HG03045 (cell line): ENCODE measurements at regions not wholly inside any gene's neighbourhood (a gene's known extent, or its start where the extent isn't known, plus 50 kb on each side); places are given as distances from the start of the nearest gene placed in this dataset.
A peak's percentile ranks its signal among the peaks of the same experiment; 100 is the strongest.
"Not testable (repeated sequence)": the region's sequence is repeated elsewhere in the genome, so short reads cannot be mapped to it uniquely, and the experiment has no call there.

Source experiments
- ATAC-seq: cut with Tn5 transposase; IDR thresholded peaks from one replicate; pipeline ENCODE4 v1.9.1; 2021; ENCODE audit warnings: mild to moderate bottlenecking, moderate library complexity; ENCODE audit not compliant: unreplicated experiment

- ATAC-seq, result no peak
These were observed 2343.1 kb downstream of the PCDH7 start for GRCh38 chr4:33063241-33063640.

GRCh38 chr4:33064238-33064637, 2344.1 kb downstream of the PCDH7 start:
- no peak for ATAC-seq

DNA sequence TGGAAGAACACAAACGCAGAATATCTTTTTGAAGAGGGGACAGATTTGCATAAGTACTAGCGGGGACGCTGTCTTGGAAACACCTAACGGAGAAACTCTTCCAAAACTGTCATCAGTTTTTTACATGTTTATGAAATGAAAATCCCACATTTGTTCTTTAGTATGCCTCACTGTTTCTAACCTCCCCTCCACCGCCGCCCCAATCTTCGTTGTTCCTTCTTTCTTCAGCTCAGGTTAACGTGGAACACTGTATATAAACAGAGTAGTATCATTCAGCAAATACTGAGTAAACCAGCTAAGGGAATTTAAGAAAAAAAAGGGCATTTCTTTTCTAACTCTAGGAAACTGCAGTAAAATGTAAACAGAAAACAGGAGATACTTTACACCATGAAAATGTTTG, 2345.6 kb downstream of the PCDH7 start:
- ATAC-seq, result no peak

DNA sequence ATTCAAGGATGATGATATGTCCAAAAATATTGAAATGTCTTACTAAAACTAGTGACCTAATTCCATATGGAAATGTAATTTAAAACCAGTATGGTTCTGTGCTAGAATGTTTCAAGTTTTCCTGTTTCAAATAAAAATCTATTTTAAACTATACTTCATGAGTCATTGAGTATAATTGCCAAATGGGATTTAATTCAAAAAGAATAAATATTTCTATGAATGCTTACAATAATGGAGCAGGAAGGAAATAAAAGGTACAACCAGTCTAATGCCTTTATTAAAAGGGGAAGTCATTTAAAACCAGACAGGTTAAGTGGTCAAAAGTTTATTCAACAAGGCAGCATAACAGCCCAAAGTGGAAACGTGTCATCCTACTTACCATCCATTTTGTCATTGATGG, 2347.1 kb downstream of the PCDH7 start:
- ATAC-seq, result no peak

DNA sequence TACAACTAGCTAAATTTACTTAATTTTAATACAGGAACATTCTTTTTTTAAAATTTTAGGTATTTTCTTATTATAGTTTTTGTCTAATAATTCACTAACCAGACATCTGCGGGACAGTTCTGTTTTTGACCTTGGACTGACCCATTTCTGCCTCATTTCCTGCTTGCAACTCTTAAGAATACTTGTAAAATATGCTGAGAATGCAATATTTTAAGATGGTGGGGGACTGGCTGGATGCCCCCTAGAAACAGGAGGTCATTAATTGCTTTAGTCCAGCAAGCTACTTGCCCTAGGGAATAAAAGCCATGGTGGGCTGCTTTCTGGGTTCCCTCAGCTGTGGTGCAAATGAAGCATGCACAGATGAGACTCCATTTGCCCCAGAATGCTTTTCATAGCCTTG, 2348.4 kb downstream of the PCDH7 start:
- ATAC-seq, result no peak

DNA sequence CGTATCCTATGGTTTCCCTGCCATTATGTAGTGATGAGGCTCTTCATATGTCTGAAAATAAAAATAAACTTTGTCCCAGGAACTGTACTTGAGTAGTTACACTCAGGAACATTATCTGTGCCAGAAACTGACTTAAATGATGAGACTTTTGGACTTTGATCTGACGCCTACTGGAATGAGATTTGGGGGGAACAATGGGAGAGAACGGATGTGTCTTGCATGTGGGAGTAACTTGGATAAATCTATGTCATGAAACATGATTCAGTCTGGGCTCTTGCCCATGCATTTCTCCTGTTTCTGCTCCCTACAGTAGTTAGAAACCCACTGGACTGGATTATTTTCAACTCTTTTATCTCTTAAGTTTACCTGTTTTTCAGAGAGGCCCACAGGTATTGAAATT, 2351.4 kb downstream of the PCDH7 start:
- ATAC-seq, result no peak

DNA sequence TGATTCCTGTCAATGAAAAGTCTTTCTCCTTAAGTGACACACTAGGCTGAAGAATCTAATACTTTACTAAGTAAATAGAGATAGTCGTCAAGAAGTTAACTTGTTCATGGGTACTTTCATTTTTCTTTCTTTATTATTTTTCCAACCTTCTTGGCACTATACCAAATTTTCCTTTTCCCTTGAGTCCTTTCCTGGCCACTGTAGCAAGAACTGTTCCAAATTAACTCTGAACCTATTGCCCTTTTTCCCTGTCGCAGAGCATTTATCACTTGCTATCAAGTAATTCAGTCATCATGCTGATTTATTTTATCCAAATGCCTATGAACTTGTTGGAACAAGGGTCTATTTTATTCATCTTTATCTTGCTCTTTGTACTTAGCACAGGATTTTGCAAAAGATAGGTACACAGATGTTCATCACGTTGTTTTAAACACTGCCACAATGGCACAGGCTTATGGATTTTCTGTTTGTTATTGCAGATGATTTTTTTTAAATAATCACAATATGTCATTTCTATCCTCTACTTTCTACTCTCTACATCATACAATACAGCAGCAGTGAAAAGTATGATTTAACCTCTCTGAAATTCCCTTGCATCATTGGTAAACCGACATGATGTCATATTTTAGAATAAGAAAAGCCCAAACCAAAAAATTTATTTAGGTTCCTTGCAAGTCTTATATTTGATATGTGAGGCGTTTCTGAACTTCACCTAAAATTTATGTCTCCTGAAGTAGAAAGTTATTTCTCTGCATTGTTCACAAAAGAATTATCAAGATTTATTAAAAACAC, 2352.3 kb downstream of the PCDH7 start:
- no peak for ATAC-seq

DNA sequence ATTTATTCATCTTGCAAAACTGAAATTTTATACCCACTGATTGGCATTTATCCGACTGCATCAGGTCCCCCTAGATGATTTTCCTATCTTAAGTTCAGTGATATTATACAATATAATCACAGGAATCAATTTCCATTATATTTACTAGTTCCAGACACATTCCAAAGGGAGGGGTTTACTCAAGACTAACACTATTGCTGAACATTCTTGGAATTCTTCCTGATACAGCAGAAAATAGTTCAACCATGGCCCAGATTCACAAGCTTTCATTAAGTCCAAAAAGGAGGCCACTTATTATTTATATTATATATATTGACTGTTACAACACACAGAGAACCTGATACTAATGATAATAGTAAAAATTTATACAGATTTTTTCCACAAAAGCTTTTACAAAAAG, 2353.6 kb downstream of the PCDH7 start:
- no peak for ATAC-seq

DNA sequence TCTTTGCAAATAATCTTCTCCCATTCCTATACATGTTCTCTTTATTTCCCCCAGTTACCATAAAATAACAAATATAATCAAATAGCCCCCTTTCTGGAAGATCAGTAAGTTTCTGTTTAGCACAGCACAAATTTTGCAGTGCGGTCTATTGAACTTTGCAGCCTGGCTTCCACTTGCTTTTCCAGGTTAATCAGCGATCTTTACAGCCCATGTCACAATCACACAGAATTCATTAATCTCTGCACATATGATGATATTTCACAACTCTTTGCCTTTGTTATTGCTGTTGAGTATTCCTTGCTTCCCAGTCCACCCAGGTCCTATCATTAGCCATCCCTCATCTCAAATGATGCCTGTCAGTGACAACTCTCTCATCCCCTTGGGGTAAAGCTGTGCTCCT, 2358.0 kb downstream of the PCDH7 start:
- no peak for ATAC-seq

DNA sequence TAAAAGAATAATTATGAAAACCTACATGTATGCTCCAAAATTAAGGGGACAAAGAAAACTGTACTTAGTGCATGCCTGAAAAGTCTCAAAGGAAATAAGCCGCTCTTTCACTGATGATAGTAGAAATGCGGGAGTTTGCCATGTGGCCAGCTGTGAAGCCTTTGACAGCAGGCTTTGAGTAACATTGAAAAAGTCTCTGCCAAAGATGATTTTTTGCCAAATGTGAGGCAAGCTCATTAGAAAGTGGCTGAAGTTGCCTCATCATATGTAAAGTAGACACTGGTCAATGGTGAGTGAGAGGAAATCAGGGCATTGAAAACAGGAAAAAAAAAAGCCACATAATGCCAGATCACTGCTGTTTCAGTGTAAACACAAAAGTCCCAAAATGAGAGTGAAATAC, 2360.1 kb downstream of the PCDH7 start:
- ATAC-seq, result no peak

DNA sequence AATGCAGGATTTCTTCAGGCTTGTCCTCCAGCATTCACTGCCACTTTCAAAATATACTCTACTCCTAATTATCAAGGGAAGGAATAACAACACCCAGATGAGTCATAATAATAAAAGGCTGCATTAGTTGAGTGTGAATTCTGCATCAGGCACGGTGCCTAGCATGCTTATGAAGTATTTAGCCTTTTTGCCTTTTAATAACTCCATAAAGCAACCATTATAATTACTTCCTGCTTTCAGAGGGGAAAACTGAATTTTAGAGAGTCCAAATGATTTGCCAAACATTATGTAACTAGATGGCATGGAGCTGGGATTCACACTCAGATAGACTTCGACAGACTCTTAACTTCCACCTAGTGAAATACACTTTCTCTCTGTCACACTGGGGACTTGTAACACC, 2365.5 kb downstream of the PCDH7 start:
- no peak for ATAC-seq

DNA sequence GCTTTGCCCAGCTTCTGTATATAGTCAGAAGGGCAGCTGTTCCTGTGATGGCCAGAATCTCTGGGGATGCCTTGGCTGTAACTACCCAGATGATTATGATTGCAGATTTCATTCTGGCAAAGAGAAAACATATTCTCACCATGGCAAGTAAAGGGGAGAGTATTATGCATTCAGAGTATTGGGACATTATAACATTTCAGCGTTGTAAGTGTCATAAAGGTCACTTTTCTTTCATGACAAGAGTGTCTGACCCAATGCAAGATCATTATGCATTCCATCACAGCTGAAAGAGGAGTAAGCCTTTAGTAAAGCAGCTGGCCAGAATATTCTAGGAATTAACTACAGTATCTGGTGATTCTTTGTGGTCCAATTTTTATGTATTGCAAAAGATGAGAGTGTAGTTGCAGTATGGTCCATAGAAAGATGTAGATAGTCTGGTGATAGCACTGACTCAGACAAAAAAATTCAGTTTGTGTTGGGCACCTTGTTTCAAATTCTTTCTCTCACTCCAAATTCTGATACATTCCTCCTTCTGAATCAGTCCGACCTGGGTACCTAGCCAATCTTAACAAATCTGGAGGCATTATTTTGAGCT, 2366.3 kb downstream of the PCDH7 start:
- ATAC-seq, result no peak

DNA sequence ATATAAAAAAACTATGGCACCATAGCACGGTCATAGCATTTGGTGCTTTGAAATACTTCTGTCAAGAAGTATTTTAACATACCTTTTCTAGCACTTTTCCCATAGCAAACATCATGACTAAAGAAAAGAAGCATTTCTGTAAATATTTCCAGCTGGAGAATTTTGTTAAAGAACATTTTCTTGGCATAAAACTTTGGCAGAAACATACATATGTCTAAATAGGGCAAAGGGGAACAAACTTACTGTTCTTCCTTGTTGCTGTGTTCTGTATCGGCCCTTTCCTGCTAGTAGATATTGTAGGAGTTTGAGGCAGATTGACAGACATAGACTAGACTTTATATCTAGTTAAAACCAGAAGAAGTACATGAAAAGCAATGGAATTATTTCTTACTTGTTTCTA, 2368.5 kb downstream of the PCDH7 start:
- ATAC-seq, result no peak

- no peak for ATAC-seq
These were observed 2370.7 kb downstream of the PCDH7 start for GRCh38 chr4:33090910-33091309.

- ATAC-seq, result no peak
These were observed 2371.8 kb downstream of the PCDH7 start for GRCh38 chr4:33091961-33092360.

- ATAC-seq, result peak; percentile 70
These were observed 2384.1 kb downstream of the PCDH7 start for GRCh38 chr4:33104273-33104672.

GRCh38 chr4:33107814-33108213, 2387.6 kb downstream of the PCDH7 start:
- ATAC-seq, result no peak

DNA sequence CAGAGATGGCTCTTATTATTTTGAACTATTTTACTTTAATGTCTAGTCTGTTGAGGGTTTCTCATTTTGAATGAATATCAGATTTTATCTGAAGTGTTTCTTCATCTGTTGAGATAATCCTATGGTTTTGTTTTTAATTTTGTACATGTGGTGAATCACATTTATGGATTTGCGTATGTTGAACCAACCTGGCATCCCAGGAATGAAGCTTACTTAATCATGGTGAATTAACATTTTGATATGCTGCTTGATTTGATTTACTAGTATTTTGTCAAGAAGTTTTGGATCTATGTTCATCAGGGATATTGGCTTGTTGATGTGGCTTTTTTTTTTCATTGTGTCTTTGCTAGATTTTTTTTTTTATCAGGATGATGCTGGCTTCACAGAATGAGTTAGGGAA, 2390.9 kb downstream of the PCDH7 start:
- ATAC-seq, result no peak

GRCh38 chr4:33116871-33117270, 2396.7 kb downstream of the PCDH7 start:
- no peak for ATAC-seq

DNA sequence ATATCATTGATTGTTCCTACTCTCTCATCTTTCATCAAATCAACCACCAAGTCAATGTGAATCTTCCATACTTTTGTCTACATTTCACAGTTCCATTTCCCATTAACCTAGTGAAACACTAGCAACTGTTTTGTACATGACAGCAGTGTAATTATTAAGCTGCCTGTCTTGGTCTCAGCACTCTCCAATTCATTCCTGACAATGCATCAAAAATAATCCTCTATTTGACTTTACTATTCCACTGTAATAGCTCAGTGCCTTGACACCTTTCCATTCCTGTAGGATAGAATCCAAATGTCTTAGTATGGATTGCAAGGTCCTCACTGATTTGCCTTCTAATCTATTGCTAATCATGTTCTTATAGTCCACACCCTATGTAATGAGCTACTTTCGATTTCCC, 2405.8 kb downstream of the PCDH7 start:
- ATAC-seq, result no peak

- ATAC-seq, result not testable (repeated sequence)
These were observed 2410.5 kb downstream of the PCDH7 start for GRCh38 chr4:33130662-33131061.

DNA sequence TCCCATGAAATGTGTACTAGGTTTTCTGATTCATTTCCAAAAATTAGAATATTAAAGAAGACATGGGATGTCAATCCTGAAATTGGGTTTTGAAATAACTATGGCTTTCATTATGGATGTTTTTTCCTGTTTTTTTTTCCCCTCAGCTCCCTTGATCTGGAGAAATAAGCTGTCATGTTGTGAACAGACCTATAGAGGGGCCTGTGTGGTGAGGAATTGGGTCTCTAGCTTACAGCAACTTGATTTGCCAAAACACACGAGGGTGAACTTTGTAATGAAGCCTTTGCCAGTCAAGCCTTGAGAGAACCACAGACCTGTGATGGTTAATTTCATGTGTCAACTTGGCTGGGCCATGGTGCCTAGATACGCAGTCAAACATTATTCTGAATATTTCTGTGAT, 2413.6 kb downstream of the PCDH7 start:
- ATAC-seq, result no peak

- no peak for ATAC-seq
These were observed 2414.2 kb downstream of the PCDH7 start for GRCh38 chr4:33134366-33134765.
